ENCODE measurements at regions not wholly inside any gene's neighbourhood (a gene's known extent, or its start where the extent isn't known, plus 50 kb on each side); places are given as distances from the start of the nearest gene placed in this dataset.

GRCh38 chr9:13962006-13962405 is 351.9 kb downstream of the NFIB start:
- TF ChIP-seq CTCF (IDR thresholded peaks at IDR 0.05) (no peak), EP300 (IDR thresholded peaks at IDR 0.05) (no peak), POLR2A (IDR thresholded peaks at IDR 0.05) (no peak), POLR2AphosphoS5 (IDR thresholded peaks at IDR 0.05) (no peak)

All from stomach (tissue), 4 donors.